T-helper 17 cell (primary cell): ENCODE measurements at regions not wholly inside any gene's neighbourhood (a gene's known extent, or its start where the extent isn't known, plus 50 kb on each side); places are given as distances from the start of the nearest gene placed in this dataset.

ENCODE experiments used
- ATAC-seq: fragments of 150-1000 bp; cut with Tn5 transposase; 2 replicates; pipeline ENCODE4 v1.10.0; 2021; ENCODE audit warnings: mild to moderate bottlenecking, moderate library complexity
- DNase-seq, 3 donors: peaks; one replicate each; pipeline versions ENCODE4 v3.0.0 to v3.0.0-alpha.2; 2020 to 2021
- H3K9me3 ChIP-seq: one replicate; pipeline ENCODE4 v1.7.0; 2013; ENCODE audit warnings: low read length, mild to moderate bottlenecking; ENCODE audit not compliant: control insufficient read depth, poor library complexity, severe bottlenecking
- H3K27ac Mint-ChIP-seq: one replicate; pipeline ENCODE4 v1.8.0; 2022; ENCODE audit warnings: mild to moderate bottlenecking, moderate library complexity, mixed read lengths
- H3K27me3 Mint-ChIP-seq: one replicate; pipeline ENCODE4 v1.8.0; 2022; ENCODE audit warnings: mixed read lengths
- H3K36me3 Mint-ChIP-seq: one replicate; pipeline ENCODE4 v1.8.0; 2022; ENCODE audit warnings: low read depth, mixed read lengths
- H3K4me1 Mint-ChIP-seq: one replicate; pipeline ENCODE4 v1.8.0; 2022; ENCODE audit warnings: mild to moderate bottlenecking, mixed read lengths
- H3K4me3 Mint-ChIP-seq: one replicate; pipeline ENCODE4 v1.8.0; 2022; ENCODE audit warnings: mild to moderate bottlenecking, moderate library complexity, mixed read lengths

- Mint-ChIP-seq H3K4me1 (no peaks in the 10 kb centered on the region), H3K27me3 (no peaks in the 10 kb centered on the region), H3K4me3 (no peak overlapping the region), H3K36me3 (no peaks in the 10 kb centered on the region), H3K27ac (no peak overlapping the region)
- no peak for ATAC-seq
- H3K9me3 ChIP-seq: no peaks in the 10 kb centered on the region
- DNase-seq: no peak
Observed at GRCh38 chr16:63298993-63299392, 1262.8 kb upstream of the CDH8 start.

GRCh38 chr16:63292036-63292435 is 1255.8 kb upstream of the CDH8 start:
- Mint-ChIP-seq H3K27me3 (no peaks in the 10 kb centered on the region), H3K27ac (no peak overlapping the region), H3K36me3 (no peaks in the 10 kb centered on the region), H3K4me3 (no peak overlapping the region), H3K4me1 (no peaks in the 10 kb centered on the region)
- DNase-seq (no peak), ATAC-seq (no peak)
- peaks cover 5% of the 10 kb centered on the region for H3K9me3 ChIP-seq

- ATAC-seq (no peak), DNase-seq (no peak)
- H3K9me3 ChIP-seq: peaks cover 8% of the 10 kb centered on the region
- no peak overlapping the region for H3K4me3 Mint-ChIP-seq
- H3K36me3 Mint-ChIP-seq: no peaks in the 10 kb centered on the region
- H3K27ac Mint-ChIP-seq: no peak overlapping the region
- H3K27me3 Mint-ChIP-seq: no peaks in the 10 kb centered on the region
- H3K4me1 Mint-ChIP-seq: no peaks in the 10 kb centered on the region
Observed at GRCh38 chr16:63289834-63290460, 1253.7 kb upstream of the CDH8 start.

GRCh38 chr16:63287401-63287800 is 1251.2 kb upstream of the CDH8 start:
- Mint-ChIP-seq H3K27ac (no peak overlapping the region), H3K27me3 (no peaks in the 10 kb centered on the region), H3K4me3 (no peak overlapping the region), H3K4me1 (no peaks in the 10 kb centered on the region), H3K36me3 (no peaks in the 10 kb centered on the region)
- DNase-seq (no peak), ATAC-seq (no peak)
- H3K9me3 ChIP-seq: peaks cover 8% of the 10 kb centered on the region

- peaks cover 4% of the 10 kb centered on the region for H3K9me3 ChIP-seq
- DNase-seq: no peak
- H3K4me1 Mint-ChIP-seq: no peaks in the 10 kb centered on the region
- ATAC-seq: no peak
- H3K27ac Mint-ChIP-seq: no peak overlapping the region
- H3K27me3 Mint-ChIP-seq: no peaks in the 10 kb centered on the region
- no peaks in the 10 kb centered on the region for H3K36me3 Mint-ChIP-seq
- no peak overlapping the region for H3K4me3 Mint-ChIP-seq
Observed at GRCh38 chr16:63283721-63284120, 1247.5 kb upstream of the CDH8 start.

GRCh38 chr16:63244631-63245030 is 1208.4 kb upstream of the CDH8 start:
- no peak for ATAC-seq
- Mint-ChIP-seq H3K36me3 (no peaks in the 10 kb centered on the region), H3K27ac (no peak overlapping the region), H3K4me1 (no peaks in the 10 kb centered on the region), H3K4me3 (no peak overlapping the region), H3K27me3 (no peaks in the 10 kb centered on the region)
- no peak for DNase-seq
- H3K9me3 ChIP-seq: no peaks in the 10 kb centered on the region

GRCh38 chr16:63241497-63242028 is 1205.3 kb upstream of the CDH8 start:
- Mint-ChIP-seq H3K27ac (no peak overlapping the region), H3K4me1 (no peaks in the 10 kb centered on the region), H3K27me3 (no peaks in the 10 kb centered on the region), H3K4me3 (no peak overlapping the region), H3K36me3 (no peaks in the 10 kb centered on the region)
- no peaks in the 10 kb centered on the region for H3K9me3 ChIP-seq
- ATAC-seq: no peak
- no peak for DNase-seq

- Mint-ChIP-seq H3K4me1 (no peaks in the 10 kb centered on the region), H3K4me3 (no peak overlapping the region), H3K36me3 (no peaks in the 10 kb centered on the region), H3K27ac (no peak overlapping the region), H3K27me3 (no peaks in the 10 kb centered on the region)
- ATAC-seq: no peak
- DNase-seq: no peak
- peaks cover 3% of the 10 kb centered on the region for H3K9me3 ChIP-seq
Observed at GRCh38 chr16:63239065-63239570, 1202.9 kb upstream of the CDH8 start.

- H3K36me3 Mint-ChIP-seq: no peaks in the 10 kb centered on the region
- no peaks in the 10 kb centered on the region for H3K4me1 Mint-ChIP-seq
- peaks cover under 1% of the 10 kb centered on the region for H3K9me3 ChIP-seq
- H3K27me3 Mint-ChIP-seq: no peaks in the 10 kb centered on the region
- no peak overlapping the region for H3K27ac Mint-ChIP-seq
- no peak for DNase-seq
- ATAC-seq: no peak
- no peak overlapping the region for H3K4me3 Mint-ChIP-seq
Observed at GRCh38 chr16:63230421-63231040, 1194.3 kb upstream of the CDH8 start.

- H3K4me1 Mint-ChIP-seq: no peaks in the 10 kb centered on the region
- no peaks in the 10 kb centered on the region for H3K27me3 Mint-ChIP-seq
- H3K9me3 ChIP-seq: no peaks in the 10 kb centered on the region
- no peaks in the 10 kb centered on the region for H3K36me3 Mint-ChIP-seq
- H3K27ac Mint-ChIP-seq: no peak overlapping the region
- no peak overlapping the region for H3K4me3 Mint-ChIP-seq
- ATAC-seq (no peak), DNase-seq (no peak)
Observed at GRCh38 chr16:63228259-63228658, 1192.0 kb upstream of the CDH8 start.

GRCh38 chr16:63223851-63224250 is 1187.6 kb upstream of the CDH8 start:
- Mint-ChIP-seq H3K36me3 (no peaks in the 10 kb centered on the region), H3K4me3 (no peak overlapping the region), H3K27ac (no peak overlapping the region), H3K4me1 (no peaks in the 10 kb centered on the region), H3K27me3 (no peaks in the 10 kb centered on the region)
- H3K9me3 ChIP-seq: no peaks in the 10 kb centered on the region
- DNase-seq: no peak
- ATAC-seq: no peak

- no peaks in the 10 kb centered on the region for H3K27me3 Mint-ChIP-seq
- ATAC-seq (no peak), DNase-seq (no peak)
- no peak overlapping the region for H3K4me3 Mint-ChIP-seq
- no peaks in the 10 kb centered on the region for H3K36me3 Mint-ChIP-seq
- H3K4me1 Mint-ChIP-seq: no peaks in the 10 kb centered on the region
- H3K9me3 ChIP-seq: peaks cover 5% of the 10 kb centered on the region
- no peak overlapping the region for H3K27ac Mint-ChIP-seq
Observed at GRCh38 chr16:63216696-63217423, 1180.6 kb upstream of the CDH8 start.

- no peak for DNase-seq
- H3K9me3 ChIP-seq: no peaks in the 10 kb centered on the region
- Mint-ChIP-seq H3K27ac (no peak overlapping the region), H3K36me3 (no peaks in the 10 kb centered on the region), H3K4me3 (no peak overlapping the region), H3K4me1 (no peaks in the 10 kb centered on the region), H3K27me3 (no peaks in the 10 kb centered on the region)
- ATAC-seq: no peak
Observed at GRCh38 chr16:63201851-63202250, 1165.6 kb upstream of the CDH8 start.
